Lung microvascular endothelial cell (primary cell): ENCODE measurements at regions not wholly inside any gene's neighbourhood (a gene's known extent, or its start where the extent isn't known, plus 50 kb on each side); places are given as distances from the start of the nearest gene placed in this dataset.
"Not testable (repeated sequence)": the region's sequence is repeated elsewhere in the genome, so short reads cannot be mapped to it uniquely, and the experiment has no call there.

Experiments used
- DNase-seq, 2 donors: peaks; one replicate each; pipeline versions ENCODE4 v3.0.0 to v3.0.0-alpha.2; 2010; ENCODE audit warnings: low read depth in 2 of 2

GRCh38 chr20:43365691-43366090 lies 92.0 kb upstream of the SRSF6 start:
- no peak for DNase-seq

GRCh38 chr20:43364001-43364400 lies 93.7 kb upstream of the SRSF6 start:
- DNase-seq, result no peak

GRCh38 chr20:43363506-43363905 lies 94.2 kb upstream of the SRSF6 start:
- no peak for DNase-seq

- DNase-seq, result no peak
These were observed 96.2 kb upstream of the SRSF6 start for GRCh38 chr20:43361526-43361925.

- no peak for DNase-seq
These were observed 97.7 kb upstream of the SRSF6 start for GRCh38 chr20:43360016-43360415.

- DNase-seq, result no peak
These were observed 98.9 kb upstream of the SRSF6 start for GRCh38 chr20:43358811-43359210.

GRCh38 chr20:43357352-43357751 lies 100.3 kb upstream of the SRSF6 start:
- no peak for DNase-seq

- no peak for DNase-seq
These were observed 102.1 kb upstream of the SRSF6 start for GRCh38 chr20:43355610-43356009.

- no peak for DNase-seq
These were observed 104.7 kb upstream of the SRSF6 start for GRCh38 chr20:43352996-43353395.

- DNase-seq, result not testable (repeated sequence)
These were observed 107.0 kb upstream of the SRSF6 start for GRCh38 chr20:43350694-43351093.

- DNase-seq, result no peak
These were observed 107.9 kb upstream of the SRSF6 start for GRCh38 chr20:43349841-43350240.

- not testable (repeated sequence) for DNase-seq
These were observed 109.9 kb upstream of the SRSF6 start for GRCh38 chr20:43347839-43348238.

- no peak for DNase-seq
These were observed 112.0 kb upstream of the SRSF6 start for GRCh38 chr20:43345676-43346075.

GRCh38 chr20:43341511-43341910 lies 116.2 kb upstream of the SRSF6 start:
- no peak for DNase-seq

GRCh38 chr20:43337036-43337435 lies 120.7 kb upstream of the SRSF6 start:
- no peak for DNase-seq

GRCh38 chr20:43334080-43334479 lies 123.6 kb upstream of the SRSF6 start:
- no peak for DNase-seq

- no peak for DNase-seq
These were observed 125.8 kb upstream of the SRSF6 start for GRCh38 chr20:43331906-43332305.

- no peak for DNase-seq
These were observed 129.0 kb upstream of the SRSF6 start for GRCh38 chr20:43328697-43329096.

- DNase-seq, result not testable (repeated sequence)
These were observed 130.5 kb upstream of the SRSF6 start for GRCh38 chr20:43327234-43327633.

GRCh38 chr20:43325926-43326325 lies 131.8 kb upstream of the SRSF6 start:
- DNase-seq, result no peak

GRCh38 chr20:43323592-43323991 lies 133.9 kb upstream of the PTPRT start:
- DNase-seq, result no peak

GRCh38 chr20:43322851-43323250 lies 133.1 kb upstream of the PTPRT start:
- peak in 1 of 2 donors; percentile 4 for DNase-seq

- no peak for DNase-seq
These were observed 130.8 kb upstream of the PTPRT start for GRCh38 chr20:43320536-43320935.

GRCh38 chr20:43318755-43319297 lies 129.1 kb upstream of the PTPRT start:
- no peak for DNase-seq
